Ectodermal cell (in vitro differentiated cells): ENCODE measurements at regions not wholly inside any gene's neighbourhood (a gene's known extent, or its start where the extent isn't known, plus 50 kb on each side); places are given as distances from the start of the nearest gene placed in this dataset.
"Not testable (repeated sequence)": the region's sequence is repeated elsewhere in the genome, so short reads cannot be mapped to it uniquely, and the experiment has no call there.

Source experiments
- H3K27ac ChIP-seq: 2 replicates; pipeline ENCODE4 v1.7.0; 2013; ENCODE audit warnings: mild to moderate bottlenecking, low read depth, low read length; ENCODE audit not compliant: insufficient read depth, poor library complexity, severe bottlenecking
- H3K27me3 ChIP-seq: 2 replicates; pipeline ENCODE4 v1.7.0; 2013; ENCODE audit warnings: mild to moderate bottlenecking, low read length; ENCODE audit not compliant: insufficient read depth, control insufficient read depth, poor library complexity, severe bottlenecking
- H3K36me3 ChIP-seq: one replicate; pipeline ENCODE4 v1.7.0; 2013; ENCODE audit warnings: low read length; ENCODE audit not compliant: control insufficient read depth, insufficient read depth
- H3K4me1 ChIP-seq: one replicate; pipeline ENCODE4 v1.7.0; 2013; ENCODE audit warnings: low read length; ENCODE audit not compliant: control insufficient read depth, insufficient read depth
- H3K4me3 ChIP-seq: 2 replicates; pipeline ENCODE4 v1.7.0; 2013; ENCODE audit warnings: low read depth, low read length, control low read depth; ENCODE audit not compliant: insufficient read depth
- H3K9me3 ChIP-seq: 2 replicates; pipeline ENCODE4 v1.7.0; 2013; ENCODE audit warnings: mild to moderate bottlenecking, low read length, moderate library complexity; ENCODE audit not compliant: control insufficient read depth
- WGBS, 2 experiments: methylation state at CpG; one replicate each; pipeline ENCODE4 v1.1.7; 2013; ENCODE audit warnings: missing lambda C conversion rate in 2 of 2; 5-methylcytosine and 5-hydroxymethylcytosine counted together

DNA sequence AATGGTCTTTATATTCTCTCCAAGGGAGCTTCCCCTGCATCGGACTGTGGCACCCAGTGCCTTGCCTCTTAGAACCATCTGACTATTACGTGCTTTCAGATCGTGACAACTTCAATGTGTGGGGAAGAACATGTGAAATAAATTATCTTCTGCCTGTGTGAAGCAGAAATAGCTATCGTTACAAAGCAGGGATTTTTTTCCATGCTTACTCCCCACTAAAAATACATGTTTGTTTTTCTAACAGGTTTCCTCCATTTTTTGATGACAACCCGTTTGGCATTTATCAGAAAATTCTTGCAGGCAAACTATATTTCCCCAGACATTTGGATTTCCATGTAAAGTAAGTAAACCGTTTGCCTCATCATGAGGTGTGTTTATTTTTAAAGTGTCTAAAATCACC is 444.3 kb upstream of the AMELY start:
- 85 to 100% methylated on average over 3 to 5 of the region's 6 CpGs for WGBS, 2 experiments
- not testable (repeated sequence) for H3K27ac ChIP-seq, H3K4me3 ChIP-seq, H3K4me1 ChIP-seq, H3K36me3 ChIP-seq, H3K9me3 ChIP-seq, H3K27me3 ChIP-seq

DNA sequence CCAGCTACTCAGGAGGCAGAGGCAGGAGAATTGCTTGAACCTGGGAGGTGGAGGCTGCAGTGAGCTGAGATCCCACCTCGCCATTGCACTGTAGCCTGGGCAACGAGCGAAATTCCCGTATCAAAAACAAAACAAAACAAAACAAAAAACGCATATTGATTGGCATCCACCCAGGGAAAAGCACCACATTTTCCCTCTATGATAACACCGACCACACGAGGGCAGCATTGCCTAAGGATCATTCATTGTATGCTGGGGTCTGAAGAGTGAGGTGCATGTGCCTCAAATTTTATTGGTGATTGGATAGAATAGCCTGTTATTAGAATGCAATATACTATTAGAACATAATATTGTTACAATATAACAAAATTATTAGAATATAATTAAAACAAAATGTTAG is 433.1 kb upstream of the AMELY start:
- Histone ChIP-seq H3K36me3 (no peaks in the 10 kb centered on the region), H3K27me3 (no peaks in the 10 kb centered on the region), H3K9me3 (no peaks in the 10 kb centered on the region), H3K4me1 (no peaks in the 10 kb centered on the region), H3K27ac (no peak overlapping the region), H3K4me3 (no peak overlapping the region)
- 28 to 50% methylated on average over 4 to 6 of the region's 7 CpGs for WGBS, 2 experiments

DNA sequence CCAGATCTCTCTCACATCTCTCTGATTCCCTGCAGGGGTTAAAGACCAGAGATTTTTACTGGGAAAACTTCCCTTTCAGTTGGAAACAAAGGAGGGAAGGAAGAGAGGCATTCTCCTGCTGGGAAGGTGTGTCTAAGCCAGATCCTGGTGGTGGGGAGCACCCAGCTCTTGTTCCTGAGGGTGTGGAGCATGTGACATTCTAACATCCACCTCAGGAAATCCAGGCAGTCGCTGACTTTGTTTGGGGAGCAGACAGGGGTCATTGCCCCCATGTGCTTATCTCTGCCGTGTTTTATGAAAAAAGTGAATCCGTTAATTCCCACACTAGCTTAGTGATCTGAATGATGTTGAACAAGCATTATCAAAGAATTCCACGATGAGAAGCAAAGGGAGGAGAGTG is 431.7 kb upstream of the AMELY start:
- WGBS, 2 experiments: 80 to 82% methylated on average over 4 of the region's 4 CpGs

DNA sequence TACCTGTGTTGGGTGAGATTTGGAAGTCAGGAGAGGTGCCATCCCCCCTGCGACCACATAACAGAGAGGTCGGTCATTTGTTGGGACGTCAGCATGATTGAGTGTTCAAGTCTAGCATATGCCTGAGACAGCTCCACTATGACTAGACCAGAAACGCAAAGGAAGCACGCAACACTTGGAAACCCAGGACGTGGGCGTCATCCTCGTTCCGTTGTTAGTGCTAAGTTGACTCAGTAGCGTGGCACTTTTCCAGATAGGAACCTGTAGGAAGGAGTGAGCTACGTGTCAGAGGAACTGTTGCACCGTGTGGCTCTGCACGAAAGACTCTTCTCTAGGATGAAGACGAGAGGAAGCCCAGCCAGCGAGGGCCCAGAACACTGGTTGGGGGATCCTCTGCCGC is 431.2 kb upstream of the AMELY start:
- not testable (repeated sequence) for H3K27ac ChIP-seq, H3K27me3 ChIP-seq
- WGBS, 2 experiments: 82 to 85% methylated on average over 16 of the region's 16 CpGs

More for the DNA sequence above, 431.7 kb upstream of the AMELY start:
- Histone ChIP-seq H3K4me1 (no peaks in the 10 kb centered on the region), H3K27ac (no peak overlapping the region), H3K36me3 (no peaks in the 10 kb centered on the region), H3K4me3 (no peak overlapping the region), H3K27me3 (no peaks in the 10 kb centered on the region), H3K9me3 (no peaks in the 10 kb centered on the region)

DNA sequence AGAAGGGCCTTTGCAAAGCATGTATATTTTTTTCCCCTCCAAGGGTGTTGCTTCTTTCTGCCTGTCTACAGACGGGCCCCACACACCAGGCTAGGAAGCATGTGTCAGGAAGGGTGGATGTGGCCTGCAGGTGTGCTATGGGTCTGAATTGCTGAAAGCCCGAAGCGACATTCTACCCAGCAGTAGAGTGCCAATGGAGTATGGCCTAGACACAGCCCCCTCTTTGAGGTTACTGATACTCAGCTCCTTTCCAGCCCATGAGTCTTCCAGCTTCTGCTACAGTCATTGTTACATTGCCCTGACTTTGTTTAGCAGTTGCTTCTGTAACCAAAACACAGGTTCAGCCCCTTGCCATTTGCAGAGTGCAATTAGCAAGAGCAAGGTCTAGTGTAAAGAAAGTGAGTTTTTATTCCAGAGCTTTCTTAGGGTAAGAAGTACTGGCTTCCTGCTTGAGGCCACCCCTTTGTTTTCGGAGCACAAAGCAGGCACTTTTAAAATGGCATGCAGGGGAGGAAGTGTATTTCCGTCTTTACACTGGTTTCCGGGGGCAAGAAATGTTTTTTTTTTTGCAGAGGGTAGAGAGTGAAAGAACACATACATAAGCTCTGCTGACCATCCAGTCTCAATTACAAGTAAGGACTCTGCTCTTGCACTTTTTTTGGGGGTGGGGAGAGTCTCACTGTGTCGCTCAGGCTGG is 428.0 kb upstream of the AMELY start:
- 89 to 95% methylated on average over 6 to 7 of the region's 7 CpGs for WGBS, 2 experiments
- no peaks in the 10 kb centered on the region for H3K9me3 ChIP-seq
- no peaks in the 10 kb centered on the region for H3K4me1 ChIP-seq
- H3K36me3 ChIP-seq: no peaks in the 10 kb centered on the region
- no peak overlapping the region for H3K4me3 ChIP-seq
- H3K27ac ChIP-seq: no peak overlapping the region
- no peaks in the 10 kb centered on the region for H3K27me3 ChIP-seq

More for the DNA sequence above, 431.2 kb upstream of the AMELY start:
- H3K36me3 ChIP-seq, H3K4me3 ChIP-seq, H3K4me1 ChIP-seq, H3K9me3 ChIP-seq: not testable (repeated sequence)

DNA sequence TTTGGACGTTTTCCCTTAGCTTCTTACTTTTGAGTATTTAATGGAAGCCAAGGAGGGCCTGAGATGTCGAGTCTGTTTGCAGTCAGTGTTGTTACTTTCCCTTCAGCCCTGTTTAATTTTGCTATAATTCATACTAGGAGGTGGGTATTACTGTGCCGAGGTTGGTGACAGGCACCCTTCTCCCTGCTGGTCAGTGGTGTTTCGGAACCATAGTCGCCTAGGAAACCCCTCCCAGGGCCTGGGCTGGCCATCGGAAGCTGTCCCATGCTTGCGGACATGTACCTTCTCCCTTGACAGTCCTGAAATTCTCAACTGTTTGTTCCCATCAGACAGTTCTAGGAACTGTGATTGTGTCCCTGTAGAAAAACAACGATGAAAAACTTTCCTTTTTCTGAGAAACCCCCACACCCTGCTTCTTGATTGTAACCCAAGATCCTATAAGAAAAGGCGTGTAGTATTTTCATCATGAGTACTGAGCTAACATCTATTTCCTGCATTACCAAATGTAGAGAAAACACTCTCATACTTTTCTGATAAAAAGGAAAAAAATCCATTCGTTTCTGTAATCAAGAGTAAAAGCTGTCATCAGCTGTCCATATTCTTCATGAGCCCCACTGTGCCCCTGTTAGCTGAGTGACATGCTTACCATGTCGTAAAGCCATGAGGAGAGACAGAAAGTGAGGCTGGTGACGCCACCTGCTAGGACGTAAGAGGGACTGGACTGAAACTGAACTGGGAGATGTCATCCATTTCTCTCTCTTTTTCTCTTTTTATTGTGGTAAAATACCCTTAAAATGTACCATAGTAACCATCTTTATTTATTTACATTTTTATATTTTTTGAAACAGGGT is 424.7 kb upstream of the AMELY start:
- H3K4me1 ChIP-seq: no peaks in the 10 kb centered on the region
- 93 to 95% methylated on average over 10 to 12 of the region's 13 CpGs for WGBS, 2 experiments
- no peaks in the 10 kb centered on the region for H3K36me3 ChIP-seq
- no peak overlapping the region for H3K27ac ChIP-seq
- no peak overlapping the region for H3K4me3 ChIP-seq
- H3K27me3 ChIP-seq: no peaks in the 10 kb centered on the region
- H3K9me3 ChIP-seq: no peaks in the 10 kb centered on the region

DNA sequence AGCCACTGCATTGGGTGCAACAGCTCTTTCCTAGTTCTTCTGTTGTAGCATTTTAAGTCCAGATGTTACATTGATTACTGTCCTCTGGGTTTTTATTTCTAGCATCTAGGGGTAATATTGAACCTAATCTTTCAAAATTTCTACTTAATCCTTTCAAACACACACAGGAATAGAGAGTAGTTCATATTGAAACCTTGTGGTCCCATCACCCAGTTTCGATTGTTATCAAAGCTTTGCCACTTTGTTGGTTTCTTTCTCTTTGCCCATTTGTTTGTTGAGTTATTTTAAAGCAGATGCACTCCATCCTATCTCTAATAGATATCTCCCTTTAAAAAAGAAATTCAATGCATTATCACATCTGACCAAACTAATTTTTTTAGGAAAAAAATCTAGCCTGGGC is 422.9 kb upstream of the AMELY start:
- no peaks in the 10 kb centered on the region for H3K9me3 ChIP-seq
- no peaks in the 10 kb centered on the region for H3K4me1 ChIP-seq
- no peak overlapping the region for H3K4me3 ChIP-seq
- no peaks in the 10 kb centered on the region for H3K27me3 ChIP-seq
- no peak overlapping the region for H3K27ac ChIP-seq
- 100% methylated on average over 1 of the region's 1 CpG; no CpG with 5 or more reads in 1 of the 2 experiments for WGBS, 2 experiments
- no peaks in the 10 kb centered on the region for H3K36me3 ChIP-seq

DNA sequence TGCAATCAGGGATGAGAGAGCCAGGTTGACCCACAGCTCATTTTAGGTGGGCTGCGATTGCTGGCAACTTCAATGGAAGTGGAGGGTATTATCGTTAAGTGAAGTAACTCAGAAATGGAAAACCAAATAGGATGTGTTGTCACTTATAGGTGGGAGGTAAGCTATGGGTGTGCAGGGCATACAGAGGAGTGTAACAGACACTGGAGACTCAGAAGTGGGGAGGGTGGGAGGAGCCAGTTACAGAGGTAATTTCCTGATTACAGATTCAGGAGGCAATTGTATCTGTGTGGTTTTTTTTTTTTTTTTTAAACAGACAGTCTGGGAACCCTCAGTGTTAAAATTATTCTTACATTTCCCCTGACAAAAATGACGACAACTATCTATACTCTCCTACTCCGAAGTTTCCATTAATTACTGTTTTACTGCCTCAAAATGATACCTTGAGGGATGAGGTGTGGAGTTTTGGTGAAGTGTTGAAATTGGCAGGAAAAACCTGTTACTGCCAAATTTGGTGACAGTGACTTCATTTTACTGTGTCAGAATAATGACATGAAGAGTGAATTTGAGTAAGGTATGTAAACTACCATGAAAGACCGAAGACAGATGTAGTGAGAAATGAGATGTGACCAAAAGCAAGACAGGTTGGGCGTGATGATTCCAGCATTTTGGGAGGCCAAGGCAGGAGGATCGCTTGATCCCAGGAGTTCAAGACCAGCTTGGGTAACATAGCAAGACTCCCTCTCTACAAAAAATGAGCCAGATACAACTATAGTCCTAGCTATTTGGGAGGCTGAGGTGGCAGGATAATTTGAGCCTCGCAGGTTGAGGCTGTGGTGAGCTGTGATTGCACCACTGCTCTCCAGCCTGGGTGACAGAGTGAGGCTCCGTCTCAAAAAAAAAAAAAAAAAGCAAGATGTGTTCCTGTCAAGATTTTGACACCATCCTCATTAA is 415.0 kb upstream of the AMELY start:
- WGBS, 2 experiments: 93 to 97% methylated on average over 6 to 7 of the region's 9 CpGs
- H3K27me3 ChIP-seq: no peaks in the 10 kb centered on the region
- H3K36me3 ChIP-seq: no peaks in the 10 kb centered on the region
- no peaks in the 10 kb centered on the region for H3K4me1 ChIP-seq
- H3K4me3 ChIP-seq: no peak overlapping the region
- H3K9me3 ChIP-seq: no peaks in the 10 kb centered on the region
- no peak overlapping the region for H3K27ac ChIP-seq

DNA sequence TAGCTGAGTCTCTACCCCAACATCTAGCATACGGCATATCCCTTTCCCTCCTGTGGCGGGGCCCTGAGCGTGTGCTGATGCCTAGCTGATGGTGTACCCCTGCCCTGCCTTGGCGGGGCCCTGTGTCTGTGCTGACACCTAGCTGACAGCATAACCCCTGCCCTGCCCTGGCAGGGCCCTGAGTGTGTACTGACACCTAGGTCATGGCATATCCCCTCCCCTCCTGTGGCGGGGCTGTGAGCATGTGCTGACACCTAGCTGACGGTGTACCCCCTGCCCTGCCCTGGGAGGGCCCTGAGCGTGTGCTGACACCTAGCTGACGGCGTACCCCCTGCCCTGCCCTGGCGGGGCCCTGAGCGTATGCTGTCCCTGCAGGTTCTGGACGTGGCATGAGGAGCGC is 414.0 kb upstream of the AMELY start:
- H3K36me3 ChIP-seq: no peaks in the 10 kb centered on the region
- peaks cover 4% of the 10 kb centered on the region for H3K4me1 ChIP-seq
- WGBS, 2 experiments: 95 to 96% methylated on average over 13 of the region's 13 CpGs
- no peak overlapping the region for H3K27ac ChIP-seq
- H3K4me3 ChIP-seq: no peak overlapping the region
- no peaks in the 10 kb centered on the region for H3K9me3 ChIP-seq
- H3K27me3 ChIP-seq: no peaks in the 10 kb centered on the region

DNA sequence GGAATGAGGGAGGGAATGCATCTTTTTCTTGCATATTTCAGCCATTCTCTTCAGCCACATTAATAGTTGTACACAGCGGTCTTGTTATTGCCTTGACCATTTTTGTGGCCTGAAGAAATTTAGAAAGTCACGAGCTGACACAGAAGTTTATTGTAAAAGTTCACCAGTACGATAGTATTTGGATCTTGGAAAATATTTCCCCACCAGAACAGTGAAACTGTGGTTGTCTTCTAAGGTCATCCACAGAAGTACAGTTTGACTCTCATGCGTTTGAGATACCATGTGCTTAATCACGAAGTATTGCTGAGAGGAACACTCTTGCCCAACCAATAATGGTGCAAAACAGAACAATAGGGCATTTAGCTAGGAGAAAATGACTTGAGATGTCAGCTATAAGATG is 409.2 kb upstream of the AMELY start:
- Histone ChIP-seq H3K27ac (no peak overlapping the region), H3K4me1 (peaks cover 4% of the 10 kb centered on the region), H3K4me3 (no peak overlapping the region), H3K27me3 (no peaks in the 10 kb centered on the region), H3K36me3 (no peaks in the 10 kb centered on the region), H3K9me3 (no peaks in the 10 kb centered on the region)
- WGBS, 2 experiments: 76 to 93% methylated on average over 5 of the region's 5 CpGs
